SU-DHL-6 (cell line): ENCODE measurements at regions not wholly inside any gene's neighbourhood (a gene's known extent, or its start where the extent isn't known, plus 50 kb on each side); places are given as distances from the start of the nearest gene placed in this dataset.
"Not testable (repeated sequence)": the region's sequence is repeated elsewhere in the genome, so short reads cannot be mapped to it uniquely, and the experiment has no call there.

Experiments used
- CTCF ChIP-seq: fragments of 200-600 bp; sonication (generic); IDR thresholded peaks from one replicate; pipeline ENCODE4 v1.5.1; 2017; ENCODE audit warnings: antibody characterized with exemption, mild to moderate bottlenecking, low read length, moderate library complexity; ENCODE audit not compliant: insufficient read depth, poor library complexity, severe bottlenecking
- EZH2phosphoT487 ChIP-seq: fragments of 200-600 bp; sonication (generic), shearing (Covaris generic); conservative IDR thresholded peaks from 2 replicates; pipeline ENCODE4 v1.6.1; 2018; ENCODE audit warnings: mild to moderate bottlenecking, antibody characterized with exemption, low read length, moderate library complexity, mixed read lengths

GRCh38 chr11:67824861-67825260 is 150.4 kb upstream of the ALDH3B2 start:
- not testable (repeated sequence) for TF ChIP-seq CTCF, EZH2phosphoT487
